ENCODE measurements at regions not wholly inside any gene's neighbourhood (a gene's known extent, or its start where the extent isn't known, plus 50 kb on each side); places are given as distances from the start of the nearest gene placed in this dataset.

DNA sequence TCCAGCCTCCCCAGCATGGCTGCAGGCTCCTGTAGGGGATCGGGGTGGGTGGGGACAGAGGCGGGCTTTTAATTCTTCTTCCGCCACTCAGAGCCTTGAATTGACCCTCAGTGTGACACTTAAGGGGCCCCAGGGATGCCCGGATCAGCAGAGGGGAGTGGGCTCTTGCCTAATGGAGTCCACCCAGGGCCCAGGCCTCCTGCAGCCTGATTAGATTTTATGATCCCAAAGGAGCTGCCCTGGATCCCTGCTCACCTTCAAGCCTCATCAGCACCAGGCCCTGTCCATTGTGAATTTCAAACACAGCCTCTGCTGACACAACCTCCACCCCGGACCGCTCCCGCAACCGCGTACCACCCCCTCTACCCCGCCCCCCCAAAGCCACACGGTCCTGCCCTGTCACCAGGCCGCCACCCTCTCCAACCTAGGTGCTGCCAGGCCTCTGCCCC, 214.1 kb upstream of the IER5L start:
- Histone ChIP-seq H3K4me3 (ENCODE audit: insufficient read depth, low read depth, low read length) (no peak overlapping the region), H3K27me3 (ENCODE audit: control insufficient read depth, insufficient read depth, low read length) (peaks cover 6% of the 10 kb centered on the region), H2AK5ac (ENCODE audit: low read depth, low read length) (no peak overlapping the region), H2AFZ (replicated peaks; ENCODE audit: low read length, poor library complexity) (no peak overlapping the region), H4K8ac (ENCODE audit: low read depth in 2 of 2, low read length in 2 of 2) (no peak overlapping the region), H3K9me1 (ENCODE audit: insufficient read depth, low read length) (no peaks in the 10 kb centered on the region), H3K4me1 (ENCODE audit: control insufficient read depth, insufficient read depth, low read length) (no peaks in the 10 kb centered on the region), H4K20me1 (ENCODE audit: insufficient read depth, low read length) (no peaks in the 10 kb centered on the region), H2BK5ac (ENCODE audit: low read depth, low read length, poor library complexity, severe bottlenecking) (no peak overlapping the region), H2BK20ac (ENCODE audit: low read depth, low read length) (no peak overlapping the region), H3K9ac (ENCODE audit: low read depth, low read length) (no peak overlapping the region), H3K9me3 (ENCODE audit: control insufficient read depth, insufficient read depth, low read length) (no peaks in the 10 kb centered on the region), H2AK9ac (replicated peaks; ENCODE audit: low read depth, low read length, poor library complexity) (no peak overlapping the region), H4K5ac (ENCODE audit: low read depth, low read length) (no peak overlapping the region), H3K23ac (ENCODE audit: low read depth, low read length) (no peak overlapping the region), H3K18ac (ENCODE audit: low read depth, low read length) (no peak overlapping the region), H3K4ac (ENCODE audit: low read depth, low read length) (no peak overlapping the region), H3K14ac (replicated peaks; ENCODE audit: low read depth, low read length) (no peak overlapping the region), H2BK120ac (ENCODE audit: low read depth, low read length) (no peak overlapping the region), H3K4me2 (ENCODE audit: low read depth, low read length) (no peak overlapping the region), H3K27ac (ENCODE audit: insufficient read depth, low read length) (no peak overlapping the region), H3K56ac (ENCODE audit: extremely low read depth, insufficient read depth, low read length) (no peak overlapping the region), H3K79me1 (ENCODE audit: low read depth in 1 of 2, low read length in 2 of 2) (no peaks in the 10 kb centered on the region), H2BK15ac (ENCODE audit: low read depth, low read length) (no peak overlapping the region), H3K36me3 (ENCODE audit: control insufficient read depth, insufficient read depth, low read length) (no peaks in the 10 kb centered on the region), H4K91ac (ENCODE audit: insufficient read depth, low read depth, low read length) (no peak overlapping the region)
- 60% methylated on average over 1 of the region's 12 CpGs; no CpG with 5 or more reads in 1 of the 2 experiments for WGBS, 2 experiments (ENCODE audit: extremely low coverage in 2 of 2, insufficient read length in 1 of 2)
- ChIA-PET POLR2A (ENCODE audit: unreplicated experiment) (no interaction called here), CTCF (no interaction called here)
- intact Hi-C loops (cut with micrococcal nuclease), result no loop called here
- BruUV-seq (replicated peaks), result no TSS peak
- dilution Hi-C loops (cut with HindIII; ENCODE audit: low sequenced_read_pairs, unreplicated experiment), result no loop called here
- in situ Hi-C loops (cut with MboI; ENCODE audit: low sequenced_read_pairs), result no loop called here
- DNase-seq, result no peak
- ATAC-seq (ENCODE audit: low read depth), result no peak
- no peak for TF ChIP-seq CHD1 (IDR thresholded peaks at IDR 0.05; ENCODE audit: low read depth, low read length)
